ENCODE measurements at regions not wholly inside any gene's neighbourhood (a gene's known extent, or its start where the extent isn't known, plus 50 kb on each side); places are given as distances from the start of the nearest gene placed in this dataset.

GRCh38 chr21:28426545-28426944, 566.1 kb downstream of the LTN1 start:
- intact Hi-C loops (cut with DNase I; ENCODE audit: low total_unique reads) = no loop called here
- no peak for DNase-seq
- H3K9me3 ChIP-seq = no peaks in the 10 kb centered on the region
- no peak overlapping the region for H3K27ac ChIP-seq
- TF ChIP-seq CTCF (IDR thresholded peaks at IDR 0.05) (no peak), POLR2A (IDR thresholded peaks at IDR 0.05) (no peak)
- H3K4me3 ChIP-seq = no peak overlapping the region
- no peaks in the 10 kb centered on the region for H3K36me3 ChIP-seq
- H3K4me1 ChIP-seq = no peaks in the 10 kb centered on the region
- H3K27me3 ChIP-seq = no peaks in the 10 kb centered on the region

GRCh38 chr21:28423521-28424190, 569.0 kb downstream of the LTN1 start:
- Histone ChIP-seq H3K36me3 (no peaks in the 10 kb centered on the region), H3K4me1 (peaks cover 0 to 8% of the 10 kb centered on the region in 2 donors), H3K4me3 (no peak overlapping the region), H3K27me3 (no peaks in the 10 kb centered on the region), H3K9me3 (no peaks in the 10 kb centered on the region), H3K27ac (no peak overlapping the region)
- TF ChIP-seq CTCF (IDR thresholded peaks at IDR 0.05) (no peak), POLR2A (IDR thresholded peaks at IDR 0.05) (no peak)
- intact Hi-C loops (cut with DNase I; ENCODE audit: low total_unique reads) = no loop called here
- no peak for DNase-seq

- peak in 1 of 2 donors; percentile 48 for DNase-seq
- Histone ChIP-seq H3K4me3 (no peak overlapping the region), H3K36me3 (no peaks in the 10 kb centered on the region), H3K4me1 (peaks cover 0 to 8% of the 10 kb centered on the region in 2 donors), H3K27ac (peak overlapping the region; percentile 66 to 69), H3K9me3 (no peaks in the 10 kb centered on the region), H3K27me3 (no peaks in the 10 kb centered on the region)
- TF ChIP-seq CTCF (IDR thresholded peaks at IDR 0.05) = no peak
- intact Hi-C loops (cut with DNase I; ENCODE audit: low total_unique reads) = no loop called here
These were observed 570.8 kb downstream of the LTN1 start for GRCh38 chr21:28421716-28422524.

GRCh38 chr21:28419811-28420210, 572.9 kb downstream of the LTN1 start:
- Histone ChIP-seq H3K27me3 (no peaks in the 10 kb centered on the region), H3K27ac (peak overlapping the region; percentile 46 to 69)

More at GRCh38 chr21:28419811-28420210, 572.9 kb downstream of the LTN1 start:
- H3K36me3 ChIP-seq = no peaks in the 10 kb centered on the region
- peaks cover 0 to 8% of the 10 kb centered on the region in 2 donors for H3K4me1 ChIP-seq
- intact Hi-C loops (cut with DNase I; ENCODE audit: low total_unique reads) = no loop called here
- H3K9me3 ChIP-seq = no peaks in the 10 kb centered on the region
- no peak for TF ChIP-seq CTCF (IDR thresholded peaks at IDR 0.05)
- TF ChIP-seq POLR2A (IDR thresholded peaks at IDR 0.05) = no peak
- no peak overlapping the region for H3K4me3 ChIP-seq
- peak in 1 of 2 donors; percentile 48 for DNase-seq

Data from uterus (tissue), 3 donors.